ENCODE measurements at regions not wholly inside any gene's neighbourhood (a gene's known extent, or its start where the extent isn't known, plus 50 kb on each side); places are given as distances from the start of the nearest gene placed in this dataset.

DNA sequence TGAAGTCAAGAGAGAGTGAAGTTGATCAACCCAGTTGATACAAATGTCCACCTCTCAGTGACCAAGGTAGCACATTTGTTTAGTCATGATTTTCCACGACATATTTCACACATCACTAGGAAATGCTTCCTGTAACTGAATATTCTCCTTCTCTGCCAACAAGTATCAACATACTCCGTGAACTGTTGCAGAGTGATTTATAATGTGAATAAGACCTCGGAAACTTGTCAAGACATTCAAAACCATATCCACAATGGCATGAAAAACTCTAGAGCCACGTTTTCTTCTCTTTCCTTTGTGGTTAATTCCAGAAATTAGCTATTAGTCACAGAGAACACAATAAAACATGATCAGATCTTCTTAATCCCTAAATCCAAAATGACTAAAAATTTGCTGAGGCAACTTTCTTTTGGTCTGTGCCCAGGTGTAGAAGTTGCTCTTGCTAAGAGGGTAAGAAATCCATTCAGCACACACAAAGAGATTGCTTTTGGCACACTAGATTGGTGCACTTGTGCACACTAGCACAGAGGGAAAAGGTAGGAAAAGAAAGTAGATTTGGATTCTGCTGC is 244.3 kb upstream of the NRIP1 start:
- no peak for DNase-seq (ENCODE audit: extremely low read depth in 1 of 4, low spot score in 3 of 4)
- POLR2A ChIA-PET, result no interaction called here
- Histone ChIP-seq H3K9me3 (replicated peaks; ENCODE audit: control insufficient read depth, insufficient read depth, low read depth, low read length) (no peaks in the 10 kb centered on the region), H3K79me2 (ENCODE audit: control insufficient read depth, insufficient read depth, low read length) (no peaks in the 10 kb centered on the region), H3K4me1 (replicated peaks in 1 of 2; ENCODE audit: control insufficient read depth in 2 of 2, insufficient read depth in 2 of 2, low read length in 2 of 2) (no peaks in the 10 kb centered on the region), H3K36me3 (ENCODE audit: control insufficient read depth, insufficient read depth, low read length) (no peaks in the 10 kb centered on the region), H3K4me2 (ENCODE audit: insufficient read depth, low read length) (no peak overlapping the region), H3K27me3 (ENCODE audit: control insufficient read depth in 2 of 2, insufficient read depth in 2 of 2, low read length in 2 of 2) (no peaks in the 10 kb centered on the region), H2AFZ (ENCODE audit: low read depth, low read length) (no peak overlapping the region; the same call in 1 of the 2 replicates), H3K9ac (ENCODE audit: insufficient read depth in 1 of 2, low read depth in 2 of 2, low read length in 2 of 2) (no peak overlapping the region), H3K27ac (ENCODE audit: extremely low read depth, low read depth, low read length) (no peak overlapping the region), H3K9me1 (ENCODE audit: control insufficient read depth, insufficient read depth, low read length) (no peaks in the 10 kb centered on the region), H3K4me3 (no peak overlapping the region), H4K20me1 (replicated peaks; ENCODE audit: control insufficient read depth, insufficient read depth, low read length) (no peaks in the 10 kb centered on the region)
- no peak for ATAC-seq
- no peak for FAIRE-seq
- BruUV-seq (replicated peaks), result no TSS peak
- in situ Hi-C loops (cut with MboI) (no loop called here), intact Hi-C loops (cut with micrococcal nuclease) (no loop called here)
- 6% methylated on average over 4 of the region's 4 CpGs for WGBS (ENCODE audit: insufficient coverage, low coverage, missing lambda C conversion rate)
- CTCF ChIA-PET (ENCODE audit: low intra/inter-chr PET ratio), result no interaction called here
- TF ChIP-seq ZNF282 (CRISPR knock-in tag; IDR thresholded peaks at IDR 0.05) (no peak), ZZZ3 (IDR thresholded peaks at IDR 0.05) (no peak), XRCC3 (IDR thresholded peaks at IDR 0.05) (no peak), ADNP (tag; IDR thresholded peaks at IDR 0.05) (no peak), PHF20 (IDR thresholded peaks at IDR 0.05; ENCODE audit: partially characterized antibody) (no peak), IRF2 (CRISPR knock-in tag; IDR thresholded peaks at IDR 0.05) (no peak), NCOR1 (IDR thresholded peaks at IDR 0.05) (no peak)

DNA sequence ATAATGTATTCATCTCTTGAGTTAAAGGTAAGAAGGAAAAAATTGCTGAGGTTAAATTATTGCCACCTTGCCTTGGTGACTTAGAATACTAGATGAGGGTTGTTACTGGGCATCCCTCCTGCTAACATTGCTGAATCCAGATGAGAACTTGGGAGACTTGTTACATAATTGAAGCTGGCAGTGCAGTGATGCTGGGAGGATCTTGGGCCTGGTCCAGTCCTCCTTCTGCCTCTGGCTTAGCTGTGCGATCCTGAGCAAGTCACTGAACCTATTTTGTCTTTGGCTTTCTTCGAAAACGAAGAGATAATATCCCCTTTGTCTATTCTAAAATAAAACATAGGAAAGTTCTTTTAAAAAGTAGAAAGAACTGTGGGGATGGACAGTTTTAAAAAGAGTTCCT is 244.9 kb upstream of the NRIP1 start:
- 5% methylated on average over 3 of the region's 3 CpGs for WGBS (ENCODE audit: insufficient coverage, low coverage, missing lambda C conversion rate)
- H4K20me1 ChIP-seq (replicated peaks; ENCODE audit: control insufficient read depth, insufficient read depth, low read length), result no peaks in the 10 kb centered on the region
- in situ Hi-C loops (cut with MboI), result no loop called here
- H3K9me1 ChIP-seq (ENCODE audit: control insufficient read depth, insufficient read depth, low read length), result no peaks in the 10 kb centered on the region
- intact Hi-C loops (cut with micrococcal nuclease), result no loop called here
- FAIRE-seq, result no peak
- DNase-seq (ENCODE audit: extremely low read depth in 1 of 4, low spot score in 3 of 4), result no peak
- no peak overlapping the region for H3K27ac ChIP-seq (ENCODE audit: extremely low read depth, low read depth, low read length)
- no TSS peak for BruUV-seq (replicated peaks)
- ChIA-PET POLR2A (interaction anchor here (0.6 to 0.7 kb wide), 2 partner anchors 9 to 65 kb away, joined by 3 read pairs; no protein-coding TSS in a partner anchor), CTCF (ENCODE audit: low intra/inter-chr PET ratio) (no interaction called here)
- no peak overlapping the region for H3K4me2 ChIP-seq (ENCODE audit: insufficient read depth, low read length)
- H3K4me3 ChIP-seq, result no peak overlapping the region
- H3K4me1 ChIP-seq (replicated peaks in 1 of 2; ENCODE audit: control insufficient read depth in 2 of 2, insufficient read depth in 2 of 2, low read length in 2 of 2), result no peaks in the 10 kb centered on the region
- H3K9me3 ChIP-seq (replicated peaks; ENCODE audit: control insufficient read depth, insufficient read depth, low read depth, low read length), result no peaks in the 10 kb centered on the region
- no peaks in the 10 kb centered on the region for H3K27me3 ChIP-seq (ENCODE audit: control insufficient read depth in 2 of 2, insufficient read depth in 2 of 2, low read length in 2 of 2)
- no peaks in the 10 kb centered on the region for H3K36me3 ChIP-seq (ENCODE audit: control insufficient read depth, insufficient read depth, low read length)
- H3K79me2 ChIP-seq (ENCODE audit: control insufficient read depth, insufficient read depth, low read length), result no peaks in the 10 kb centered on the region
- ATAC-seq, result no peak
- H3K9ac ChIP-seq (ENCODE audit: insufficient read depth in 1 of 2, low read depth in 2 of 2, low read length in 2 of 2), result no peak overlapping the region
- no peak overlapping the region for H2AFZ ChIP-seq (ENCODE audit: low read depth, low read length)
- no peak for TF ChIP-seq RBBP5 (IDR thresholded peaks at IDR 0.05; ENCODE audit: borderline replicate concordance, insufficient read depth, low read length, poor library complexity, severe bottlenecking)
- no peak for TF ChIP-seq DPF2 (IDR thresholded peaks at IDR 0.05)
- TF ChIP-seq, protein P1, sequence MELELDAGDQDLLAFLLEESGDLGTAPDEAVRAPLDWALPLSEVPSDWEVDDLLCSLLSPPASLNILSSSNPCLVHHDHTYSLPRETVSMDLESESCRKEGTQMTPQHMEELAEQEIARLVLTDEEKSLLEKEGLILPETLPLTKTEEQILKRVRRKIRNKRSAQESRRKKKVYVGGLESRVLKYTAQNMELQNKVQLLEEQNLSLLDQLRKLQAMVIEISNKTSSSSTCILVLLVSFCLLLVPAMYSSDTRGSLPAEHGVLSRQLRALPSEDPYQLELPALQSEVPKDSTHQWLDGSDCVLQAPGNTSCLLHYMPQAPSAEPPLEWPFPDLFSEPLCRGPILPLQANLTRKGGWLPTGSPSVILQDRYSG (tag; conservative IDR thresholded peaks at IDR 0.05; ENCODE audit: low read depth), result no peak
- TF ChIP-seq TOE1 (IDR thresholded peaks at IDR 0.05; ENCODE audit: borderline replicate concordance), result no peak
- TF ChIP-seq TOE1 (CRISPR knock-in tag; IDR thresholded peaks at IDR 0.05; ENCODE audit: borderline replicate concordance, low read depth), result no peak
- no peak for TF ChIP-seq RBM17 (IDR thresholded peaks at IDR 0.05; ENCODE audit: borderline replicate concordance, low read depth, low read length)
- no peak for TF ChIP-seq WHSC1 (IDR thresholded peaks at IDR 0.05; ENCODE audit: low read length)
- TF ChIP-seq, protein P2, sequence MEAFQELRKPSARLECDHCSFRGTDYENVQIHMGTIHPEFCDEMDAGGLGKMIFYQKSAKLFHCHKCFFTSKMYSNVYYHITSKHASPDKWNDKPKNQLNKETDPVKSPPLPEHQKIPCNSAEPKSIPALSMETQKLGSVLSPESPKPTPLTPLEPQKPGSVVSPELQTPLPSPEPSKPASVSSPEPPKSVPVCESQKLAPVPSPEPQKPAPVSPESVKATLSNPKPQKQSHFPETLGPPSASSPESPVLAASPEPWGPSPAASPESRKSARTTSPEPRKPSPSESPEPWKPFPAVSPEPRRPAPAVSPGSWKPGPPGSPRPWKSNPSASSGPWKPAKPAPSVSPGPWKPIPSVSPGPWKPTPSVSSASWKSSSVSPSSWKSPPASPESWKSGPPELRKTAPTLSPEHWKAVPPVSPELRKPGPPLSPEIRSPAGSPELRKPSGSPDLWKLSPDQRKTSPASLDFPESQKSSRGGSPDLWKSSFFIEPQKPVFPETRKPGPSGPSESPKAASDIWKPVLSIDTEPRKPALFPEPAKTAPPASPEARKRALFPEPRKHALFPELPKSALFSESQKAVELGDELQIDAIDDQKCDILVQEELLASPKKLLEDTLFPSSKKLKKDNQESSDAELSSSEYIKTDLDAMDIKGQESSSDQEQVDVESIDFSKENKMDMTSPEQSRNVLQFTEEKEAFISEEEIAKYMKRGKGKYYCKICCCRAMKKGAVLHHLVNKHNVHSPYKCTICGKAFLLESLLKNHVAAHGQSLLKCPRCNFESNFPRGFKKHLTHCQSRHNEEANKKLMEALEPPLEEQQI (IDR thresholded peaks at IDR 0.05), result no peak
